Endothelial cell of umbilical vein (primary cell): ENCODE measurements at regions not wholly inside any gene's neighbourhood (a gene's known extent, or its start where the extent isn't known, plus 50 kb on each side); places are given as distances from the start of the nearest gene placed in this dataset.

Experiments used
- BruUV-seq: library from RNA; stranded (reverse); fragments of 400-500 nt; replicated peaks from 2 replicates; lab custom pipeline; 2021; lab: Mats Ljungman, UMichigan
- CTCF ChIA-PET: fragments of 300-600, 350-600 bp; sonication (Branson Sonifier 250); formaldehyde crosslinking; loops from one replicate; lab custom pipeline; 2021; ENCODE audit warnings: antibody characterized with exemption, inconsistent platforms; lab: Charles Lee
- POLR2A ChIA-PET: fragments of 300-600, 350-600 bp; sonication (Branson Sonifier 250); formaldehyde crosslinking; loops from one replicate; lab custom pipeline; 2021; ENCODE audit warnings: antibody characterized with exemption, inconsistent platforms; lab: Charles Lee
- DNase-seq: peaks from one replicate; pipeline ENCODE4 v3.0.0-alpha.2; 2011; ENCODE audit warnings: low read depth, low spot score
- FAIRE-seq: peaks from 2 replicates; lab custom pipeline; 2011; peaks lifted over from hg19 to GRCh38; lab: Jason Lieb, UNC
- H2AFZ ChIP-seq: 2 replicates; pipeline ENCODE4 v1.6.0; 2012; ENCODE audit warnings: low read depth, low read length, control low read depth, inconsistent platforms
- H3K27ac ChIP-seq: 2 replicates; pipeline ENCODE4 v1.5.1; 2011; ENCODE audit warnings: low read depth, mild to moderate bottlenecking, control low read depth, low read length, moderate library complexity; ENCODE audit not compliant: insufficient read depth
- H3K27me3 ChIP-seq, 2 experiments: 2 replicates each; pipeline versions ENCODE4 v1.6.0 to v1.6.1; 2011; ENCODE audit warnings: low read length in 2 of 2, mixed read lengths in 1 of 2; ENCODE audit not compliant: control insufficient read depth in 2 of 2, insufficient read depth in 2 of 2
- H3K36me3 ChIP-seq, 2 experiments: 2 replicates in 1 of 2; 3 replicates in 1 of 2; pipeline ENCODE4 v1.5.1; 2011; ENCODE audit warnings: low read length in 2 of 2, mild to moderate bottlenecking in 1 of 2, moderate library complexity in 1 of 2; ENCODE audit not compliant: control insufficient read depth in 2 of 2, insufficient read depth in 2 of 2; ENCODE audit errors: extremely low read depth in 1 of 2
- H3K4me1 ChIP-seq: 3 replicates; pipeline ENCODE4 v1.5.1; 2011; ENCODE audit warnings: mild to moderate bottlenecking, low read length; ENCODE audit not compliant: control insufficient read depth, insufficient read depth; ENCODE audit errors: extremely low read depth
- H3K4me2 ChIP-seq: 2 replicates; pipeline ENCODE4 v1.6.1; 2011; ENCODE audit warnings: low read length, control low read depth, mixed read lengths; ENCODE audit not compliant: insufficient read depth
- H3K4me3 ChIP-seq, 3 experiments: fragments of 200-600 bp in 1 of 3; sonication (generic), shearing (Covaris generic) in 1 of 3; replicated peaks in 1 of 3; 2 replicates each; pipeline ENCODE4 v1.5.1; 2011 to 2016; ENCODE audit warnings: control low read depth in 3 of 3, low read length in 3 of 3, mild to moderate bottlenecking in 2 of 3, inconsistent platforms in 1 of 3, low read depth in 1 of 3, moderate library complexity in 1 of 3; ENCODE audit not compliant: insufficient read depth in 1 of 3
- H3K79me2 ChIP-seq: 2 replicates; pipeline ENCODE4 v1.6.0; 2012; ENCODE audit warnings: low read length, inconsistent platforms; ENCODE audit not compliant: control insufficient read depth, insufficient read depth
- H3K9ac ChIP-seq: replicated peaks from 2 replicates; pipeline ENCODE3; 2011; ENCODE audit warnings: low read length, control low read depth; ENCODE audit not compliant: insufficient read depth; ENCODE audit errors: extremely low read depth
- H3K9me1 ChIP-seq: replicated peaks from 3 replicates; pipeline ENCODE4 v1.6.0; 2011; ENCODE audit warnings: mild to moderate bottlenecking, low read length; ENCODE audit not compliant: control insufficient read depth, insufficient read depth; ENCODE audit errors: extremely low read depth
- H3K9me3 ChIP-seq: replicated peaks from 2 replicates; pipeline ENCODE4 v1.5.1; 2012; ENCODE audit warnings: low read length, inconsistent platforms; ENCODE audit not compliant: control insufficient read depth, insufficient read depth
- H4K20me1 ChIP-seq: replicated peaks from 2 replicates; pipeline ENCODE3; 2011; ENCODE audit warnings: mild to moderate bottlenecking, low read length; ENCODE audit not compliant: control insufficient read depth, insufficient read depth; ENCODE audit errors: extremely low read depth
- EZH2 ChIP-seq: IDR thresholded peaks from 2 replicates; pipeline ENCODE4 v1.6.1; 2012; ENCODE audit warnings: borderline replicate concordance, low read depth, mild to moderate bottlenecking, moderate library complexity, low read length, inconsistent platforms; ENCODE audit not compliant: severe bottlenecking
- FOS ChIP-seq: IDR thresholded peaks from 2 replicates; pipeline ENCODE4 v1.6.1; 2011; ENCODE audit warnings: mild to moderate bottlenecking, low read length, moderate library complexity, borderline replicate concordance; ENCODE audit not compliant: insufficient read depth
- GATA2 ChIP-seq: IDR thresholded peaks from 2 replicates; pipeline ENCODE4 v1.7.0; 2011; ENCODE audit warnings: low read depth, mild to moderate bottlenecking, moderate library complexity, mixed read lengths, low read length; ENCODE audit not compliant: insufficient read length, insufficient read depth
- JUN ChIP-seq: IDR thresholded peaks from 2 replicates; pipeline ENCODE4 v1.6.1; 2011; ENCODE audit warnings: borderline replicate concordance, low read depth; ENCODE audit not compliant: insufficient read length, insufficient read depth
- MYC ChIP-seq: IDR thresholded peaks from one replicate; pipeline ENCODE4 v1.6.1; 2011; ENCODE audit warnings: mild to moderate bottlenecking, low read depth, low read length
- POLR2A ChIP-seq: IDR thresholded peaks from 2 replicates; pipeline ENCODE4 v1.6.1; 2012; ENCODE audit warnings: low read depth, mild to moderate bottlenecking, control low read depth, low read length
- POLR2AphosphoS5 ChIP-seq: IDR thresholded peaks from 2 replicates; pipeline ENCODE4 v1.6.1; 2012; ENCODE audit warnings: low read depth, mild to moderate bottlenecking, control low read depth, low read length, moderate library complexity; ENCODE audit not compliant: insufficient read depth
- dilution Hi-C: fragments of 300-500 bp; cut with MboI; formaldehyde crosslinking; loops from one replicate; pipeline ENCODE4 v1.15.0; 2019; ENCODE audit warnings: low sequenced_read_pairs; ENCODE audit not compliant: extremely low pct_ligation_motif_present
- intact Hi-C: fragments of 100-400 bp; cut with micrococcal nuclease; formaldehyde crosslinking; loops from one replicate; pipeline ENCODE4 v1.10.0; 2022
- TF ChIP-seq, protein P1 (sequence below), 2 donors: IDR thresholded peaks; 1 replicate in 1 of 2; 2 replicates in 1 of 2; pipeline ENCODE4 v1.5.1; 2011; ENCODE audit warnings: low read length in 2 of 2, mild to moderate bottlenecking in 2 of 2, moderate library complexity in 2 of 2, control low read depth in 1 of 2, inconsistent platforms in 1 of 2, low read depth in 1 of 2; ENCODE audit not compliant: insufficient read depth in 1 of 2; ENCODE audit errors: extremely low read depth in 1 of 2
- TF ChIP-seq, protein P2 (sequence below): IDR thresholded peaks from 2 replicates; pipeline ENCODE4 v1.6.1; 2011; ENCODE audit not compliant: insufficient read depth, insufficient read length

DNA sequence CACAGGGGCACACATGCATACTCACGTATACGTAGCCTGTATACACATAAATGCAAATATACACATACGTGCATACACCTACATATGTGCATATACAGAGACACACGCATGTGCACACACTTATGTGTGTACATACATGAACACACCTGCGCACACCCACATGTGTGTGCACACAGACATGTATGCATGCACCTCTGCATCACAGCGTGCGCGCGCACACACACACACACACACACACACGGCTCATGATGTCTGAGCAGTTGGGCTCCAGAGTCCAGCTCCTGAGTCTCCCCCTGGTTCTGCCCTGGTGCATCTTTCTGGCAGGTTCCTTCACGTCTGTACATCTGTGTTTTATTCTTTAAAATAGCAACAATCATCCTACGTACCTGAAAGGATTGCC, 600.5 kb downstream of the NPHP4 start:
- no peak for TF ChIP-seq MYC
- no peaks in the 10 kb centered on the region for H3K36me3 ChIP-seq
- dilution Hi-C loops (no loop called here), intact Hi-C loops (no loop called here)
- CTCF ChIA-PET: no interaction called here
- no peak overlapping the region for H3K9ac ChIP-seq
- no peaks in the 10 kb centered on the region for H3K79me2 ChIP-seq
- no peaks in the 10 kb centered on the region for H4K20me1 ChIP-seq
- H3K27me3 ChIP-seq: no peaks in the 10 kb centered on the region
- H3K9me1 ChIP-seq: no peaks in the 10 kb centered on the region
- H3K27ac ChIP-seq: no peak overlapping the region
- DNase-seq: no peak
- FAIRE-seq: no peak
- POLR2A ChIA-PET: no interaction called here
- H3K4me3 ChIP-seq: no peak overlapping the region
- H2AFZ ChIP-seq: no peak overlapping the region
- H3K9me3 ChIP-seq: peaks cover 8% of the 10 kb centered on the region
- no peak overlapping the region for H3K4me2 ChIP-seq
- no TSS peak for BruUV-seq
- no peaks in the 10 kb centered on the region for H3K4me1 ChIP-seq

DNA sequence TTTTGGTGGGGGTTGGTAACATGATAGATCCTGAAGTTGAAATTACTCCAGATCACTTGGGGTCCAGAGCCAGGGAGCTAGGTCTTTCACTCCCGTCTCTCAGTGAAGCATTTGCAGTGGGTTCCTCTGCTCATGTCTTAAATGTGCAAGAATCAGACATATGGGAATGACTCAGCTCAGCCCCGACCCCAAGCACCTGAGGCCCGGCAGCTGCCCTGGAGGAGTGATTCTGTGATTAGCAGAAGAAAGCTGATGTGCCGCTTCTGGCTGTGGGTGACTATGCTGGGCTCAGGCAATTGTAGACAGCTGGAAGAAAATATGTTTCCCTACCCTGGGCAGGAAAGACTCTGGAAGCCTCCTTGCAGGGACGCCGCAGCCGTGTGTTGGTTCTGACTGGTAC, 601.7 kb downstream of the NPHP4 start:
- no peak overlapping the region for H3K27ac ChIP-seq
- no peaks in the 10 kb centered on the region for H3K36me3 ChIP-seq
- H3K9me1 ChIP-seq: no peaks in the 10 kb centered on the region
- DNase-seq: no peak
- dilution Hi-C loops: no loop called here
- H3K9me3 ChIP-seq: peaks cover 5% of the 10 kb centered on the region
- CTCF ChIA-PET: no interaction called here
- POLR2A ChIA-PET: no interaction called here
- H3K4me2 ChIP-seq: no peak overlapping the region
- intact Hi-C loops: no loop called here
- TF ChIP-seq FOS (no peak), EZH2 (no peak), GATA2 (no peak), JUN (no peak), POLR2AphosphoS5 (no peak), POLR2A (no peak), MYC (no peak)
- TF ChIP-seq, protein P1, sequence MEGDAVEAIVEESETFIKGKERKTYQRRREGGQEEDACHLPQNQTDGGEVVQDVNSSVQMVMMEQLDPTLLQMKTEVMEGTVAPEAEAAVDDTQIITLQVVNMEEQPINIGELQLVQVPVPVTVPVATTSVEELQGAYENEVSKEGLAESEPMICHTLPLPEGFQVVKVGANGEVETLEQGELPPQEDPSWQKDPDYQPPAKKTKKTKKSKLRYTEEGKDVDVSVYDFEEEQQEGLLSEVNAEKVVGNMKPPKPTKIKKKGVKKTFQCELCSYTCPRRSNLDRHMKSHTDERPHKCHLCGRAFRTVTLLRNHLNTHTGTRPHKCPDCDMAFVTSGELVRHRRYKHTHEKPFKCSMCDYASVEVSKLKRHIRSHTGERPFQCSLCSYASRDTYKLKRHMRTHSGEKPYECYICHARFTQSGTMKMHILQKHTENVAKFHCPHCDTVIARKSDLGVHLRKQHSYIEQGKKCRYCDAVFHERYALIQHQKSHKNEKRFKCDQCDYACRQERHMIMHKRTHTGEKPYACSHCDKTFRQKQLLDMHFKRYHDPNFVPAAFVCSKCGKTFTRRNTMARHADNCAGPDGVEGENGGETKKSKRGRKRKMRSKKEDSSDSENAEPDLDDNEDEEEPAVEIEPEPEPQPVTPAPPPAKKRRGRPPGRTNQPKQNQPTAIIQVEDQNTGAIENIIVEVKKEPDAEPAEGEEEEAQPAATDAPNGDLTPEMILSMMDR (IDR thresholded peaks at IDR 0.05; ENCODE audit: extremely low read depth in 1 of 2, insufficient read depth in 1 of 2, low read depth in 1 of 2, low read length in 2 of 2): no peak
- TF ChIP-seq, protein P2, sequence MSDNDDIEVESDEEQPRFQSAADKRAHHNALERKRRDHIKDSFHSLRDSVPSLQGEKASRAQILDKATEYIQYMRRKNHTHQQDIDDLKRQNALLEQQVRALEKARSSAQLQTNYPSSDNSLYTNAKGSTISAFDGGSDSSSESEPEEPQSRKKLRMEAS: no peak
- H2AFZ ChIP-seq: no peak overlapping the region
- no peaks in the 10 kb centered on the region for H3K4me1 ChIP-seq
- no peaks in the 10 kb centered on the region for H3K79me2 ChIP-seq
- no TSS peak for BruUV-seq
- H3K4me3 ChIP-seq: no peak overlapping the region
- no peaks in the 10 kb centered on the region for H4K20me1 ChIP-seq
- no peak for FAIRE-seq
- no peak overlapping the region for H3K9ac ChIP-seq
- H3K27me3 ChIP-seq: no peaks in the 10 kb centered on the region
